GM18508 (cell line): ENCODE measurements at regions not wholly inside any gene's neighbourhood (a gene's known extent, or its start where the extent isn't known, plus 50 kb on each side); places are given as distances from the start of the nearest gene placed in this dataset.
"Not testable (repeated sequence)": the region's sequence is repeated elsewhere in the genome, so short reads cannot be mapped to it uniquely, and the experiment has no call there.

Source experiments
- ATAC-seq: cut with Tn5 transposase; IDR thresholded peaks from one replicate; pipeline ENCODE4 v1.9.1; 2021; ENCODE audit warnings: moderate number of reproducible peaks; ENCODE audit not compliant: insufficient read depth, unreplicated experiment

- no peak for ATAC-seq
Observed at GRCh38 chr5:164148292-164148691, 642.9 kb downstream of the MAT2B start.

GRCh38 chr5:164152539-164152938 lies 647.1 kb downstream of the MAT2B start:
- not testable (repeated sequence) for ATAC-seq

- no peak for ATAC-seq
Observed at GRCh38 chr5:164153469-164154172, 648.2 kb downstream of the MAT2B start.

GRCh38 chr5:164170814-164171213 lies 665.4 kb downstream of the MAT2B start:
- no peak for ATAC-seq

- ATAC-seq, result no peak
Observed at GRCh38 chr5:164175083-164175482, 669.7 kb downstream of the MAT2B start.

- no peak for ATAC-seq
Observed at GRCh38 chr5:164179406-164179805, 674.0 kb downstream of the MAT2B start.

- ATAC-seq, result no peak
Observed at GRCh38 chr5:164181604-164182003, 676.2 kb downstream of the MAT2B start.

- no peak for ATAC-seq
Observed at GRCh38 chr5:164184158-164184557, 678.7 kb downstream of the MAT2B start.

- ATAC-seq, result no peak
Observed at GRCh38 chr5:164185000-164185399, 679.6 kb downstream of the MAT2B start.

GRCh38 chr5:164186550-164186949 lies 681.1 kb downstream of the MAT2B start:
- ATAC-seq, result no peak

- no peak for ATAC-seq
Observed at GRCh38 chr5:164187785-164188184, 682.4 kb downstream of the MAT2B start.

- no peak for ATAC-seq
Observed at GRCh38 chr5:164188733-164189148, 683.3 kb downstream of the MAT2B start.

GRCh38 chr5:164191240-164191639 lies 685.8 kb downstream of the MAT2B start:
- ATAC-seq, result no peak

- ATAC-seq, result no peak
Observed at GRCh38 chr5:164202338-164202737, 696.9 kb downstream of the MAT2B start.

- no peak for ATAC-seq
Observed at GRCh38 chr5:164203581-164204225, 698.3 kb downstream of the MAT2B start.

- no peak for ATAC-seq
Observed at GRCh38 chr5:164204338-164204946, 699.0 kb downstream of the MAT2B start.

GRCh38 chr5:164206196-164206595 lies 700.8 kb downstream of the MAT2B start:
- ATAC-seq, result no peak

- no peak for ATAC-seq
Observed at GRCh38 chr5:164207646-164208045, 702.2 kb downstream of the MAT2B start.

GRCh38 chr5:164210491-164210890 lies 705.1 kb downstream of the MAT2B start:
- ATAC-seq, result no peak

GRCh38 chr5:164214698-164215097 lies 709.3 kb downstream of the MAT2B start:
- no peak for ATAC-seq

GRCh38 chr5:164217464-164217863 lies 712.0 kb downstream of the MAT2B start:
- ATAC-seq, result no peak

- no peak for ATAC-seq
Observed at GRCh38 chr5:164220522-164220921, 715.1 kb downstream of the MAT2B start.
